GM23338 (cell line): ENCODE measurements at regions not wholly inside any gene's neighbourhood (a gene's known extent, or its start where the extent isn't known, plus 50 kb on each side); places are given as distances from the start of the nearest gene placed in this dataset.

Source experiments
- ATAC-seq: fragments of 200-7000 bp; cut with Tn5 transposase; 3 replicates; pipeline ENCODE4 v1.9.1; 2020
- DNase-seq: peaks from one replicate; pipeline ENCODE4 v3.0.0-alpha.2; 2015; ENCODE audit warnings: low spot score
- H2AFZ ChIP-seq: fragments of 200-600 bp; sonication (generic); 2 replicates; pipeline ENCODE4 v1.8.0; 2016; ENCODE audit warnings: antibody characterized with exemption, mild to moderate bottlenecking, moderate library complexity
- H3F3A ChIP-seq: fragments of 200-600 bp; sonication (generic); replicated peaks from 2 replicates; pipeline ENCODE4 v1.8.0; 2017; ENCODE audit warnings: antibody characterized with exemption, mixed run types, low read depth
- H3K27ac ChIP-seq: fragments of 200-600 bp; sonication (generic); 2 replicates; pipeline ENCODE4 v1.6.1; 2016; ENCODE audit warnings: low read depth
- H3K27me3 ChIP-seq: fragments of 200-600 bp; sonication (generic); 2 replicates; pipeline ENCODE4 v1.8.0; 2016; ENCODE audit warnings: mild to moderate bottlenecking, mixed run types, moderate library complexity; ENCODE audit not compliant: insufficient read depth
- H3K36me3 ChIP-seq: fragments of 200-600 bp; sonication (generic); 2 replicates; pipeline ENCODE4 v1.8.0; 2016; ENCODE audit warnings: mild to moderate bottlenecking; ENCODE audit not compliant: insufficient read depth
- H3K4me1 ChIP-seq: fragments of 200-600 bp; sonication (generic); 2 replicates; pipeline ENCODE4 v1.8.0; 2016; ENCODE audit warnings: mild to moderate bottlenecking, moderate library complexity; ENCODE audit not compliant: insufficient read depth
- H3K4me2 ChIP-seq: fragments of 200-600 bp; sonication (generic); 2 replicates; pipeline ENCODE4 v1.7.1; 2017; ENCODE audit warnings: mixed run types
- H3K4me3 ChIP-seq: fragments of 200-600 bp; sonication (generic); 2 replicates; pipeline ENCODE4 v1.6.1; 2016; ENCODE audit warnings: mixed run types
- H3K79me2 ChIP-seq: fragments of 200-600 bp; sonication (generic); replicated peaks from 2 replicates; pipeline ENCODE4 v1.8.0; 2017; ENCODE audit warnings: mild to moderate bottlenecking; ENCODE audit not compliant: insufficient read depth
- H3K9me2 ChIP-seq: fragments of 200-600 bp; sonication (generic); 2 replicates; pipeline ENCODE4 v1.8.0; 2017; ENCODE audit not compliant: insufficient read depth
- H4K20me1 ChIP-seq: fragments of 200-600 bp; sonication (generic); replicated peaks from 2 replicates; pipeline ENCODE4 v1.8.0; 2017; ENCODE audit warnings: mild to moderate bottlenecking; ENCODE audit not compliant: insufficient read depth
- H3K27ac Mint-ChIP-seq: 2 replicates; pipeline ENCODE4 v1.8.0; 2020; ENCODE audit warnings: inconsistent platforms, mild to moderate bottlenecking, moderate library complexity, mixed read lengths
- H3K27me3 Mint-ChIP-seq: 3 replicates; pipeline ENCODE4 v1.8.0; 2022; ENCODE audit warnings: low read depth, mild to moderate bottlenecking, moderate library complexity, mixed read lengths, inconsistent platforms; ENCODE audit not compliant: insufficient read depth, poor library complexity
- H3K36me3 Mint-ChIP-seq: 3 replicates; pipeline ENCODE4 v1.8.0; 2021; ENCODE audit warnings: low read depth, mild to moderate bottlenecking, inconsistent platforms, moderate library complexity, mixed read lengths
- H3K4me1 Mint-ChIP-seq: 3 replicates; pipeline ENCODE4 v1.8.0; 2020; ENCODE audit warnings: mild to moderate bottlenecking, inconsistent platforms, mixed read lengths
- H3K4me3 Mint-ChIP-seq: 3 replicates; pipeline ENCODE4 v1.8.0; 2021; ENCODE audit warnings: moderate library complexity, mild to moderate bottlenecking, inconsistent platforms, mixed read lengths
- H3K9me3 Mint-ChIP-seq: 3 replicates; pipeline ENCODE4 v1.8.0; 2020; ENCODE audit warnings: moderate library complexity, mild to moderate bottlenecking, inconsistent platforms, mixed read lengths
- CREB1 ChIP-seq: fragments of 250-450 bp; sonication (Bioruptor Pico); IDR thresholded peaks from 2 replicates; pipeline ENCODE4 v1.5.0; 2020; ENCODE audit warnings: low read depth, mild to moderate bottlenecking, moderate library complexity
- EZH2 ChIP-seq: fragments of 200-600 bp; sonication (generic); IDR thresholded peaks from one replicate; pipeline ENCODE4 v1.8.0; 2017; ENCODE audit warnings: antibody characterized with exemption, mild to moderate bottlenecking, low read depth; ENCODE audit not compliant: unreplicated experiment
- EZH2phosphoT487 ChIP-seq: fragments of 200-600 bp; sonication (generic); IDR thresholded peaks from one replicate; pipeline ENCODE4 v1.8.1; 2018; ENCODE audit warnings: antibody characterized with exemption; ENCODE audit not compliant: unreplicated experiment
- JUNB ChIP-seq: IDR thresholded peaks from one replicate; pipeline ENCODE4 v1.6.1; 2016; ENCODE audit warnings: antibody characterized with exemption; ENCODE audit not compliant: unreplicated experiment
- NANOG ChIP-seq: IDR thresholded peaks from 2 replicates; pipeline ENCODE4 v1.6.1; 2016; ENCODE audit warnings: antibody characterized with exemption, borderline replicate concordance
- STAT1 ChIP-seq: IDR thresholded peaks from one replicate; pipeline ENCODE4 v1.6.1; 2016; ENCODE audit warnings: antibody characterized with exemption; ENCODE audit not compliant: unreplicated experiment
- ZNF114 ChIP-seq: fragments of 250-450 bp; sonication (Bioruptor Pico); IDR thresholded peaks from 2 replicates; pipeline ENCODE4 v1.5.0; 2020; ENCODE audit warnings: mild to moderate bottlenecking, moderate library complexity
- ZNF331 ChIP-seq: fragments of 250-450 bp; sonication (Bioruptor Pico); IDR thresholded peaks from 2 replicates; pipeline ENCODE4 v1.5.0; 2020; ENCODE audit warnings: low read depth, mild to moderate bottlenecking, moderate library complexity
- ZNF462 ChIP-seq: fragments of 250-450 bp; sonication (Bioruptor Pico); IDR thresholded peaks from 2 replicates; pipeline ENCODE4 v1.5.0; 2020; ENCODE audit warnings: mild to moderate bottlenecking, moderate library complexity
- TF ChIP-seq, protein P1 (sequence below), 2 experiments: fragments of 200-600 bp in 1 of 2; sonication (generic) in 1 of 2; conservative IDR thresholded peaks; 2 replicates each; pipeline versions ENCODE4 v1.5.1 to v1.6.1; 2016 to 2017; ENCODE audit warnings: antibody characterized with exemption in 2 of 2, low read depth in 2 of 2, mild to moderate bottlenecking in 2 of 2, moderate library complexity in 1 of 2
- TF ChIP-seq, protein P2 (sequence below): IDR thresholded peaks from one replicate; pipeline ENCODE4 v1.6.1; 2018; ENCODE audit warnings: antibody characterized with exemption; ENCODE audit not compliant: unreplicated experiment
- TF ChIP-seq, protein P3 (sequence below): IDR thresholded peaks from 2 replicates; pipeline ENCODE4 v1.6.1; 2016; ENCODE audit warnings: antibody characterized with exemption

DNA sequence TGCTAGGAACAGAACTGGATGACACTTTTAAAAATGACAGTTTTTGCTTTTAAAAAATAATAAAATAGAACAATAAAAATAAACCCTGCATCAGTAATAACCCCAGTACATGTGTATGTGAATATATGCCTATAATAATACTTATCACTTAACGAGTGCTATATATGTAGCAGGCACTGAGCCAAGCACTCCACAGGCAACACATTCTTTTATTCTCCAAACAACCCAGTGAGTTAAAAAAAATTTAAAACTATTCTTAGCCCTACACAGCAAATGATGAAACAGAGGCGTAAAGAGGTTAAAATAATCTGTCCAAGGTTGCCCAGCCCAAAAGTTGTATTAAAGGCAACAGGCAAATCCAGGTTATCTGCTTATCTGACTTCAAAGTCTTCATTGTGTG is 124.5 kb upstream of the SMIM23 start:
- Mint-ChIP-seq H3K4me3 (no peak overlapping the region), H3K36me3 (no peaks in the 10 kb centered on the region), H3K4me1 (peaks cover 4% of the 10 kb centered on the region; the same call in 2 of the 3 replicates), H3K9me3 (no peaks in the 10 kb centered on the region), H3K27me3 (no peaks in the 10 kb centered on the region), H3K27ac (no peak overlapping the region)
- no peaks in the 10 kb centered on the region for H3K36me3 ChIP-seq
- TF ChIP-seq STAT1 (no peak), EZH2phosphoT487 (no peak), CREB1 (no peak), EZH2 (no peak), NANOG (no peak), ZNF462 (CRISPR knock-in tag) (no peak), ZNF331 (CRISPR knock-in tag) (no peak), JUNB (no peak), ZNF114 (CRISPR knock-in tag) (no peak)
- TF ChIP-seq, protein P1, sequence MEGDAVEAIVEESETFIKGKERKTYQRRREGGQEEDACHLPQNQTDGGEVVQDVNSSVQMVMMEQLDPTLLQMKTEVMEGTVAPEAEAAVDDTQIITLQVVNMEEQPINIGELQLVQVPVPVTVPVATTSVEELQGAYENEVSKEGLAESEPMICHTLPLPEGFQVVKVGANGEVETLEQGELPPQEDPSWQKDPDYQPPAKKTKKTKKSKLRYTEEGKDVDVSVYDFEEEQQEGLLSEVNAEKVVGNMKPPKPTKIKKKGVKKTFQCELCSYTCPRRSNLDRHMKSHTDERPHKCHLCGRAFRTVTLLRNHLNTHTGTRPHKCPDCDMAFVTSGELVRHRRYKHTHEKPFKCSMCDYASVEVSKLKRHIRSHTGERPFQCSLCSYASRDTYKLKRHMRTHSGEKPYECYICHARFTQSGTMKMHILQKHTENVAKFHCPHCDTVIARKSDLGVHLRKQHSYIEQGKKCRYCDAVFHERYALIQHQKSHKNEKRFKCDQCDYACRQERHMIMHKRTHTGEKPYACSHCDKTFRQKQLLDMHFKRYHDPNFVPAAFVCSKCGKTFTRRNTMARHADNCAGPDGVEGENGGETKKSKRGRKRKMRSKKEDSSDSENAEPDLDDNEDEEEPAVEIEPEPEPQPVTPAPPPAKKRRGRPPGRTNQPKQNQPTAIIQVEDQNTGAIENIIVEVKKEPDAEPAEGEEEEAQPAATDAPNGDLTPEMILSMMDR (conservative IDR thresholded peaks at IDR 0.05; ENCODE audit: low read depth in 2 of 2): no peak
- TF ChIP-seq, protein P2, sequence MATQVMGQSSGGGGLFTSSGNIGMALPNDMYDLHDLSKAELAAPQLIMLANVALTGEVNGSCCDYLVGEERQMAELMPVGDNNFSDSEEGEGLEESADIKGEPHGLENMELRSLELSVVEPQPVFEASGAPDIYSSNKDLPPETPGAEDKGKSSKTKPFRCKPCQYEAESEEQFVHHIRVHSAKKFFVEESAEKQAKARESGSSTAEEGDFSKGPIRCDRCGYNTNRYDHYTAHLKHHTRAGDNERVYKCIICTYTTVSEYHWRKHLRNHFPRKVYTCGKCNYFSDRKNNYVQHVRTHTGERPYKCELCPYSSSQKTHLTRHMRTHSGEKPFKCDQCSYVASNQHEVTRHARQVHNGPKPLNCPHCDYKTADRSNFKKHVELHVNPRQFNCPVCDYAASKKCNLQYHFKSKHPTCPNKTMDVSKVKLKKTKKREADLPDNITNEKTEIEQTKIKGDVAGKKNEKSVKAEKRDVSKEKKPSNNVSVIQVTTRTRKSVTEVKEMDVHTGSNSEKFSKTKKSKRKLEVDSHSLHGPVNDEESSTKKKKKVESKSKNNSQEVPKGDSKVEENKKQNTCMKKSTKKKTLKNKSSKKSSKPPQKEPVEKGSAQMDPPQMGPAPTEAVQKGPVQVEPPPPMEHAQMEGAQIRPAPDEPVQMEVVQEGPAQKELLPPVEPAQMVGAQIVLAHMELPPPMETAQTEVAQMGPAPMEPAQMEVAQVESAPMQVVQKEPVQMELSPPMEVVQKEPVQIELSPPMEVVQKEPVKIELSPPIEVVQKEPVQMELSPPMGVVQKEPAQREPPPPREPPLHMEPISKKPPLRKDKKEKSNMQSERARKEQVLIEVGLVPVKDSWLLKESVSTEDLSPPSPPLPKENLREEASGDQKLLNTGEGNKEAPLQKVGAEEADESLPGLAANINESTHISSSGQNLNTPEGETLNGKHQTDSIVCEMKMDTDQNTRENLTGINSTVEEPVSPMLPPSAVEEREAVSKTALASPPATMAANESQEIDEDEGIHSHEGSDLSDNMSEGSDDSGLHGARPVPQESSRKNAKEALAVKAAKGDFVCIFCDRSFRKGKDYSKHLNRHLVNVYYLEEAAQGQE: no peak
- TF ChIP-seq, protein P3, sequence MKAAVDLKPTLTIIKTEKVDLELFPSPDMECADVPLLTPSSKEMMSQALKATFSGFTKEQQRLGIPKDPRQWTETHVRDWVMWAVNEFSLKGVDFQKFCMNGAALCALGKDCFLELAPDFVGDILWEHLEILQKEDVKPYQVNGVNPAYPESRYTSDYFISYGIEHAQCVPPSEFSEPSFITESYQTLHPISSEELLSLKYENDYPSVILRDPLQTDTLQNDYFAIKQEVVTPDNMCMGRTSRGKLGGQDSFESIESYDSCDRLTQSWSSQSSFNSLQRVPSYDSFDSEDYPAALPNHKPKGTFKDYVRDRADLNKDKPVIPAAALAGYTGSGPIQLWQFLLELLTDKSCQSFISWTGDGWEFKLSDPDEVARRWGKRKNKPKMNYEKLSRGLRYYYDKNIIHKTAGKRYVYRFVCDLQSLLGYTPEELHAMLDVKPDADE: no peak
- no peaks in the 10 kb centered on the region for H3F3A ChIP-seq
- no peaks in the 10 kb centered on the region for H3K27me3 ChIP-seq
- H3K4me1 ChIP-seq: no peaks in the 10 kb centered on the region
- DNase-seq (no peak), ATAC-seq (no peak)
- no peak overlapping the region for H3K4me2 ChIP-seq
- no peaks in the 10 kb centered on the region for H4K20me1 ChIP-seq
- no peaks in the 10 kb centered on the region for H3K9me2 ChIP-seq
- no peak overlapping the region for H2AFZ ChIP-seq
- no peak overlapping the region for H3K27ac ChIP-seq
- H3K79me2 ChIP-seq: no peaks in the 10 kb centered on the region
- no peak overlapping the region for H3K4me3 ChIP-seq
